ENCODE measurements at regions not wholly inside any gene's neighbourhood (a gene's known extent, or its start where the extent isn't known, plus 50 kb on each side); places are given as distances from the start of the nearest gene placed in this dataset.

- no peak overlapping the region for H3K27ac ChIP-seq
- WGBS, 2 donors: 92 to 94% methylated on average over 3 of the region's 3 CpGs
- no peaks in the 10 kb centered on the region for H3K27me3 ChIP-seq
- TF ChIP-seq CTCF (IDR thresholded peaks at IDR 0.05): no peak
- no peak for TF ChIP-seq POLR2A (IDR thresholded peaks at IDR 0.05)
- no peaks in the 10 kb centered on the region for H3K4me1 ChIP-seq
- H3K36me3 ChIP-seq (ENCODE audit: low read depth, missing control alignments): no peaks in the 10 kb centered on the region
- intact Hi-C loops (cut with DNase I; ENCODE audit: low total_unique reads): no loop called here
- no peak overlapping the region for H3K4me3 ChIP-seq
- no peaks in the 10 kb centered on the region for H3K9me3 ChIP-seq
- DNase-seq: no peak
Observed at GRCh38 chr1:223056802-223057201, 86.2 kb downstream of the TLR5 start.

GRCh38 chr1:223057569-223058093, 85.4 kb downstream of the TLR5 start:
- H3K4me1 ChIP-seq: no peaks in the 10 kb centered on the region
- H3K4me3 ChIP-seq: no peak overlapping the region
- DNase-seq: no peak
- no peaks in the 10 kb centered on the region for H3K36me3 ChIP-seq (ENCODE audit: low read depth, missing control alignments)
- H3K27ac ChIP-seq: no peak overlapping the region
- no peaks in the 10 kb centered on the region for H3K27me3 ChIP-seq
- 89 to 94% methylated on average over 4 of the region's 4 CpGs for WGBS, 2 donors
- H3K9me3 ChIP-seq: no peaks in the 10 kb centered on the region
- TF ChIP-seq POLR2A (IDR thresholded peaks at IDR 0.05): no peak
- no peak for TF ChIP-seq CTCF (IDR thresholded peaks at IDR 0.05)
- intact Hi-C loops (cut with DNase I; ENCODE audit: low total_unique reads): no loop called here

Small RNAs in the stretch of these regions (small RNA-seq; reads per million reads assigned to genes)
- gene NDUFB1P2: 0 reads per million in 2 donors

Measured in testis (tissue), 2 donors.